Central memory CD4-positive, alpha-beta T cell (primary cell): ENCODE measurements at regions not wholly inside any gene's neighbourhood (a gene's known extent, or its start where the extent isn't known, plus 50 kb on each side); places are given as distances from the start of the nearest gene placed in this dataset.

Experiments used
- DNase-seq: peaks from one replicate; pipeline ENCODE4 v3.0.0; 2022

GRCh38 chr12:92650228-92650822 lies 52.5 kb upstream of the PLEKHG7 start:
- DNase-seq, result no peak

- peak; percentile 50 for DNase-seq
Measured at GRCh38 chr12:92649511-92650227, 53.1 kb upstream of the PLEKHG7 start.

- no peak for DNase-seq
Measured at GRCh38 chr12:92648242-92649031, 54.4 kb upstream of the PLEKHG7 start.

- DNase-seq, result no peak
Measured at GRCh38 chr12:92641291-92641690, 61.5 kb upstream of the PLEKHG7 start.

GRCh38 chr12:92640691-92641090 lies 62.1 kb upstream of the PLEKHG7 start:
- no peak for DNase-seq

- DNase-seq, result no peak
Measured at GRCh38 chr12:92639017-92639416, 63.8 kb upstream of the PLEKHG7 start.

GRCh38 chr12:92634730-92635129 lies 68.1 kb upstream of the PLEKHG7 start:
- no peak for DNase-seq

- no peak for DNase-seq
Measured at GRCh38 chr12:92634202-92634601, 68.6 kb upstream of the PLEKHG7 start.

DNA sequence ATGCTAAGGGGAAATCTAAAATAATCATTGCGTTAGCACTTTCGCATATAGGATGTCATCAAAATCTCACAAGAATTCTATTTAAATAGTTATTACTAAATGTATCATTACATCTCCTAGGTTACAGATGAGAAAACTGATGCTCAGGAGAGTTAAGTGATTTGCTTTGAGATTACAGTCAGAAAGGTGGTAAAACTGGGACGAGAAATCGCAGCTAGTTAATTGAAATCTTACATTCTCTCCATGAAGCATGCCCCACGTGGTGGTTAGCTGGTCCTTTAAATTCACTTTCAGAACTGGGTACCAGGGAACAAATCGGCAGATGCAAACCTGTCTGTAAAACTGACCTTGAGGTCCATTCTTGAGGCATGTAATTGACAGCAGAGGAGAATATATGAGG lies 71.8 kb upstream of the PLEKHG7 start:
- no peak for DNase-seq

DNA sequence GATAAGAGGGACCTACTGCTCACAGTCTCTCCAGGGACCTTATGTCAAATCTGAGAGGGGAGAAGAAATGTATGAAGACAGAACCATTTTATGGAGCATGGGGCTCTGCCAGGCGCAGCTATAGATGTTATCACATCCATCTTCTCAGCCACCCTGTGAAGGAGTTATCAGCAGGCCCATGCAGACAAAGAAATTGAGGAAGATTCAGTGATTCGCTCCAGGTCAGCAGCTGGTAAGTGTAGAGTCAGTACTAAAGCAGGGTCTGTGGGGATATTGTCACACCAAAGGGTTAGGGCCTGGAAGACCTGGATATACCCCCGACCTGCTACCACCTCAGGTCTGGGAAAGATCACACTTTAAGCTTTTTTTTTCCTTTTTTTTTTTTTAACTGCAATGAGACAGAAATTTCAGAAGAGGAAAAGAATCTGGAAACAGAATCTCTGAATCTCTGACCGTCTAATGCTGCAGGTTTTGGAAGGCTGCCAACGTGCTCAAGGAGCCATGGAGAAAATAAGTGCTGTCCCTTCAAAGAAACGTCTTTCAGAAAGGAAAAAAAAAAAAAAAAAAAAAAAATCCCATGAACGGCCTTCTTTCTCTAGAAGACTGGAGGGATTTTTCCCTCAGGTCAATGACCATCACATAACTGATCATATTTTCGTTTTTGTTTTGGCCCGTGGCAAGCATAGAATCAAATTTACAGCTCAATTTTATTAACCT lies 73.3 kb upstream of the PLEKHG7 start:
- no peak for DNase-seq

- DNase-seq, result no peak
Measured at GRCh38 chr12:92628476-92628875, 74.3 kb upstream of the PLEKHG7 start.

DNA sequence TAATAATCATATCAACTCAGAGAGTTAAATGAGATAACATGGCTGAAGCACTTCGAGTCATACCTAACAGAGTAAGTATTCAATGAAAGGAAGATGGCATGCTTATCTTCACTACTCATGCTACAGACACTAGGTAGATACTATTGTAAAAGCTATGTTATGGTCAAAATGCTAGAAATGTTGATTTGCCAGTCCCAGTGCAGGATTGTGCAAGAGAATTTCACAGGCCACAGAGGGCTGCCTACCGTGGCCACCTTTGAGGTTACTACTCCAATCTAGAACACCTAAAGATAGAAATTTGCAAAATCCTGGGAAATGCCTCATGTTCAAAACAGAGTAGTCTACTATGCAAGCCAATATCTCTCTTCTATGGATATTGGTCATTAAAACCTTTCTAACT lies 75.3 kb upstream of the PLEKHG7 start:
- DNase-seq, result no peak

DNA sequence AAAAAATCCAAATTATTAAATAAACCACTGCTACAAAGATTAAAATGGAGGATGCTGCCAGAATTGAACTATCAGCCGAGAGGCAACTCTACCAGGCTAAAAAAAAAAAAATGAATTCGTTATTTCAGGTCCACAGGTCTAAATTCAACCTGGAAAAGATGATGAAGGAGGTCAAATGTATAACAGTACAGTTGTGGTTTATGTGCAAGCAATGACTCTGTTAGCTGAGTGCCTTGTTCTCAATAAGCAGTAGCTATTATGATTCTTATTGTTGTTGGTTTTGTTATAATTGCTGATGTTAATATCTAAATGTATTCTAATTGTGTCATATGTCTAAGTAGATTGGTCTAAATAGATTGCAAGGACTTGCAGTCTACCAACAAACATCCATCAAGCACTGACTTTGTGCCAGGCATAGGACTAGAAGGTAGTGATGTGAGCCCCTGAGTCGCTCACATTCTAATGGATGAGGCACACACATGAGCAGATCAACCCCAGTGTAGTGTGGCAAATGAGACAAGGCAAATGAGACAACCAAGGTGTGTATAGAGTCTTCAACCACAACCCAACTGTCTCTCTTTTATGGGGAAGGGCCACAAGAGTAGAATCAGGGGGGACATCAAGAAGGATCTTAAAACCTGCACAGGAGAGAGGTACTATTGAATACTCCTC lies 77.0 kb upstream of the PLEKHG7 start:
- DNase-seq, result no peak

GRCh38 chr12:92624236-92624635 lies 78.6 kb upstream of the PLEKHG7 start:
- DNase-seq, result no peak

DNA sequence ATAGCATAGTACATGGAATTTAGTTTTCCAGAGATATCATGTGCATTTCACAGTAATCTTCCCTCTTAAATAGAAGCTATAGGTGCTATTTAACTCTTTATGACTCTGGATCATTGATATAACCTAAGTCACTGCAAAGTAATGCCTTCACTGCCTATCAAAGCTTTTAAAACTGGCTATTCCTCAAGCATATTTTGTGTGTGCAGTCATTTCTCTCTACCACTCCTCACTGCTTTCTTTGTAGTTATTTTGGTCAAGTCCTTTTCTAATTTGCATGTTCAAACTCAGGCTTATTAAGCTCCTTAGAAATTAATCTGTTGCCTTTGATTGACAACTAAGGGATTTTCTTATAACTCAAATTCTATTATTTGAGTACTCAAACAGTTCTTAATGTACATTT lies 79.4 kb upstream of the PLEKHG7 start:
- DNase-seq, result no peak

DNA sequence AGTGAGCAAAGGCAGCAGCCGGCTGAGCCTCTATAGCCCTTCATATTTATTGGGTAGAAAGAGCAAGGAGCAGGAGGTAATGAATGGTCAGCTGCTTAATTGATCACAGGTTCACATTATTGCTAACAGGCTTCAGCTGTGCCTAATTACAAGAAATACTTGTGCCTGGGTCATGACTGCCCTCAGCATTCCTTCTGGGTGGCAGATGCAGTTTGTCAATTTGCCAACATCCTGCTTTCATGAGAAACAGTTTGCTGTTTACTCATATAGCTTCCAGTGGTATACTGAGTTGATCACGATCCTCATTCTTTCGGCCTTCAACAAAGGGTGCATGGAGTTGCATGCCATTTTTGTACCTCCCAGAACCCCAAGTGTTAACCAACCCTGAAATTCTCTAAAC lies 81.0 kb upstream of the PLEKHG7 start:
- no peak for DNase-seq

DNA sequence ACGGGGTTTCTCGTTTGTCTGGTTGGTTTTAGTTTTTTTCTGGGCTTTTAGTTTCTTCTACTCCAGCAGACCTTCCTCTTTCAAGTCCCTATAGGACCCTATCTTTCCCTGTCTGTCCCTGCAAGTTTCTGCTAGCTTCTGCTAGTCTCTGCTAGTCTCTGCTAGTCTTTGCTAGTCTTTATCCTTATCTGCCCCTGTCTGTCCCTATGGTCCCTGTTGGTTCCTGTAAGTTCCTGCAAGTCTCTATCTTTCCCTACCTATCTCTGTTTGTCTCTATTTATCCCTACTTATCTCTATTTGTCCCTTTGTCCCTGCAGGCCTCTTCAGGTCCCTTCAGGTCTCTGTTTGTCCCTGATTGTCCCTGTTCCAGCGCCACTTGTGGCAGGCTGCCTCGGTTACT lies 81.5 kb upstream of the PLEKHG7 start:
- no peak for DNase-seq

DNA sequence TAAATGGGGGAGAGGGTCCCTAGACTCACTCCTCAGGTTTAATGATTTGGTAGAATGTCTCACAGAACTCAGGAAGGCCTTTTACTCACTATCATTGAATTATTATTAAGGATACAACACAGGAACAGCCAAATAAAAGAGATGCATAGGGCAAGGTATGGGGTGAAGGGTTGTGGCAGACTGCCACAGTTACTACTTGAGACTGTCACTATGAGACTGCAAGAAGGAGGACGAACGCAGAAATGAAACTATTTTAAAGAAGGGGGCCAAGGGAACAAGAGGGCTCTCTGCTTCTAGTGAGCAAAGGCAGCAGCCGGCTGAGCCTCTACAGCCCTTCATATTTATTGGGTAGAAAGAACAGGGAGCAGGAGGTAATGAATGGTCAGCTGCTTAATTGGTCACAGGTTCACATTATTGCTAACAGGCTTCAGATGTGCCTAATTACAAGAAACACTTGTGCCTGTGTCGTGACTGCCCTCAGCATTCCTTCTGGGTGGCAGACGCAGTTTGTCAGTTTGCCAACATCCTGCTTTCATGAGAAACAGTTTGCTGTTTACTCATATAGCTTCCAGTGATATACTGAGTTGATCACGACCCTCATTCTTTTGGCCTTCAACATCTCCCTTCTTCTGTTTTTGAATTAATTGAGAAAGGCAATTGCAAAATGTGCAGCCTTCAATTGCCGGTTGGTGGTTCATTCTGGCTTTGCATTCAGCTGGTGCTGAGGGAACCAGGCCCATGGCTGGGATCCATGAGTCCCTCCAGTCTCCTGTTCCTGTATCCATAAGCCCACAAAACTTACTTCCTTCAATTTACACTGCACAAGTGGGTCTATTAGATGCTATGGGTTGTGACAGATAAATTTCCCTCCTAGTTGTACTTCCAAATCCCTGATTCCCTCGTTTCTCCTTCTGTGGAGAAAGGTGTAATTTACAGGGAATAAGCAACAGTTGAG lies 82.8 kb upstream of the PLEKHG7 start:
- no peak for DNase-seq

GRCh38 chr12:92619026-92619425 lies 83.8 kb upstream of the PLEKHG7 start:
- no peak for DNase-seq

GRCh38 chr12:92615703-92616102 lies 87.1 kb upstream of the PLEKHG7 start:
- DNase-seq, result no peak

DNA sequence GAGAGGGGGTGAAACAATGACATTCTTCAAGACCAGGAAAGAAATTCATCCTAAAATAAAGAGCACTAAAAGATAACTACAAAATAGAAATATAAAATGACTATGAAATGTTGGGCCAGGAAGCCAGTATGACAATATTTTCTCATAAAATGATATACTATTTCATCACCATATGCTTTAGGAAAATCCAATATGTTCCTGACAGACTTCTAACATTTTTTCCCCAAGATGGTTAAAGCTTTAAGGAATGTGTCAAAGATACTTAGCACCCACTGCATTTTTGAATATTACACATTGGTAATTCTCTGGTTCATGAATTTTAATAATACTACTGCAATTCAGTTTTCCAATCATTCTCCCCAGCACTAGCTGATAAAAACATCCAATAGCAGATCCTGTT lies 87.7 kb upstream of the PLEKHG7 start:
- DNase-seq, result no peak

GRCh38 chr12:92614502-92614901 lies 88.3 kb upstream of the PLEKHG7 start:
- no peak for DNase-seq
